Right lobe of liver (tissue), 6 donors: ENCODE measurements at regions not wholly inside any gene's neighbourhood (a gene's known extent, or its start where the extent isn't known, plus 50 kb on each side); places are given as distances from the start of the nearest gene placed in this dataset.

Experiments
- ATAC-seq, 4 donors: fragments of 200-7000 bp; cut with Tn5 transposase; one replicate each; pipeline ENCODE4 v1.9.1; 2020; ENCODE audit warnings: mild to moderate bottlenecking in 4 of 4, moderate library complexity in 4 of 4
- DNase-seq, 3 donors: peaks; one replicate each; pipeline ENCODE4 v3.0.0-alpha.2; 2020
- H3K27ac ChIP-seq, 3 donors: fragments of 200-600 bp; one replicate each; pipeline ENCODE4 v1.8.0; 2022
- H3K27me3 ChIP-seq, 2 donors: fragments of 200-600 bp; one replicate each; pipeline ENCODE4 v1.8.0; 2022
- H3K36me3 ChIP-seq, 4 donors: fragments of 200-600 bp; sonication (generic) in 1 of 4; one replicate each; pipeline versions ENCODE4 v1.5.1 to v1.8.0; 2017 to 2022; ENCODE audit warnings: control low read depth in 1 of 4
- H3K4me1 ChIP-seq, 4 donors: fragments of 200-600 bp; sonication (generic) in 1 of 4; one replicate each; pipeline versions ENCODE4 v1.5.1 to v1.8.0; 2017 to 2022; ENCODE audit warnings: control low read depth in 1 of 4
- H3K4me3 ChIP-seq, 3 donors: fragments of 200-600 bp; one replicate each; pipeline ENCODE4 v1.8.0; 2022
- H3K9me3 ChIP-seq, 4 donors: fragments of 200-600 bp; sonication (generic) in 1 of 4; one replicate each; pipeline versions ENCODE4 v1.5.1 to v1.8.0; 2017 to 2022; ENCODE audit warnings: control low read depth in 1 of 4
- CTCF ChIP-seq, 4 donors: fragments of 200-600 bp in 3 of 4; fragments of 450-650 bp in 1 of 4; IDR thresholded peaks; one replicate each; pipeline versions ENCODE4 v1.5.1 to v1.8.0; 2016 to 2022; ENCODE audit warnings: antibody characterized with exemption in 4 of 4, mild to moderate bottlenecking in 2 of 4
- POLR2A ChIP-seq: fragments of 450-650 bp; IDR thresholded peaks from one replicate; pipeline ENCODE4 v1.6.1; 2017; ENCODE audit warnings: antibody characterized with exemption, mild to moderate bottlenecking
- WGBS: methylation state at CpG from one replicate; pipeline ENCODE4 v1.1.6; 2018; ENCODE audit warnings: low coverage, low lambda C conversion rate; ENCODE audit not compliant: insufficient coverage; ENCODE audit errors: missing lambda C conversion rate; 5-methylcytosine and 5-hydroxymethylcytosine counted together
- intact Hi-C, 2 donors: fragments of 100-400 bp; cut with DNase I; formaldehyde crosslinking; loops; one replicate each; pipeline versions ENCODE4 v1.11.2 to v1.14.1; 2022
- donor health status: DM: no; HTN: yes; CAD: no.
- donor health status: DM: no; HTN: no; CAD: no.
- donor health status: DM: no; HTN: no; CAD: no.
- donor health status: DM: no; HTN: yes; CAD: no.
- donor health status: DM: no; HTN: yes; CAD: no.

GRCh38 chr4:125400756-125401155 is 86.0 kb downstream of the FAT4 start:
- TF ChIP-seq CTCF (IDR thresholded peaks at IDR 0.05), result no peak
- no peak for TF ChIP-seq POLR2A
- H3K27me3 ChIP-seq, result no peaks in the 10 kb centered on the region
- ATAC-seq (no peak), DNase-seq (no peak)
- no peaks in the 10 kb centered on the region for H3K9me3 ChIP-seq
- WGBS, result 21% methylated on average over 3 of the region's 3 CpGs
- intact Hi-C loops, result no loop called here
- H3K36me3 ChIP-seq, result no peaks in the 10 kb centered on the region
- no peak overlapping the region for H3K4me3 ChIP-seq
- no peaks in the 10 kb centered on the region for H3K4me1 ChIP-seq
- no peak overlapping the region for H3K27ac ChIP-seq

- H3K36me3 ChIP-seq, result no peaks in the 10 kb centered on the region
- H3K9me3 ChIP-seq, result no peaks in the 10 kb centered on the region
- ATAC-seq (no peak), DNase-seq (no peak)
- WGBS, result 61% methylated on average over 2 of the region's 2 CpGs
- H3K4me1 ChIP-seq, result no peaks in the 10 kb centered on the region
- H3K4me3 ChIP-seq, result no peak overlapping the region
- intact Hi-C loops, result no loop called here
- H3K27me3 ChIP-seq, result no peaks in the 10 kb centered on the region
- TF ChIP-seq POLR2A, result no peak
- TF ChIP-seq CTCF (IDR thresholded peaks at IDR 0.05), result no peak
- no peak overlapping the region for H3K27ac ChIP-seq
Measured at GRCh38 chr4:125401784-125402183, 87.0 kb downstream of the FAT4 start.

- Histone ChIP-seq H3K27ac (no peak overlapping the region), H3K9me3 (no peaks in the 10 kb centered on the region), H3K4me3 (no peak overlapping the region), H3K4me1 (no peaks in the 10 kb centered on the region), H3K36me3 (peaks cover 0 to 4% (median 0%) of the 10 kb centered on the region in 4 donors), H3K27me3 (no peaks in the 10 kb centered on the region)
- intact Hi-C loops, result no loop called here
- WGBS, result 27% methylated on average over 2 of the region's 2 CpGs
- no peak for ATAC-seq
- TF ChIP-seq POLR2A, result no peak
- TF ChIP-seq CTCF (IDR thresholded peaks at IDR 0.05), result no peak
- DNase-seq, result no peak
Measured at GRCh38 chr4:125420526-125420925, 105.8 kb downstream of the FAT4 start.

GRCh38 chr4:125421547-125421946 is 106.8 kb downstream of the FAT4 start:
- H3K27me3 ChIP-seq, result no peaks in the 10 kb centered on the region
- H3K4me1 ChIP-seq, result no peaks in the 10 kb centered on the region
- TF ChIP-seq CTCF (IDR thresholded peaks at IDR 0.05) (no peak), POLR2A (no peak)
- no peak for ATAC-seq
- no peak for DNase-seq
- 61% methylated on average over 1 of the region's 1 CpG for WGBS
- intact Hi-C loops, result no loop called here
- H3K9me3 ChIP-seq, result no peaks in the 10 kb centered on the region
- H3K27ac ChIP-seq, result no peak overlapping the region
- H3K36me3 ChIP-seq, result no peaks in the 10 kb centered on the region
- H3K4me3 ChIP-seq, result no peak overlapping the region

- ATAC-seq, result no peak
- no peak overlapping the region for H3K27ac ChIP-seq
Measured at GRCh38 chr4:125423124-125423523, 108.4 kb downstream of the FAT4 start.

More at GRCh38 chr4:125423124-125423523, 108.4 kb downstream of the FAT4 start:
- Histone ChIP-seq H3K9me3 (no peaks in the 10 kb centered on the region), H3K27me3 (no peaks in the 10 kb centered on the region), H3K36me3 (no peaks in the 10 kb centered on the region), H3K4me1 (no peaks in the 10 kb centered on the region), H3K4me3 (no peak overlapping the region)
- TF ChIP-seq POLR2A, result no peak
- no peak for TF ChIP-seq CTCF (IDR thresholded peaks at IDR 0.05)
- intact Hi-C loops, result no loop called here
- no CpG with 5 or more reads among the region's 2 CpGs for WGBS
- DNase-seq, result no peak
